Right lobe of liver (tissue), 6 donors: ENCODE measurements at regions not wholly inside any gene's neighbourhood (a gene's known extent, or its start where the extent isn't known, plus 50 kb on each side); places are given as distances from the start of the nearest gene placed in this dataset.
A peak's percentile ranks its signal among the peaks of the same experiment; 100 is the strongest.

Experiments
- ATAC-seq, 4 donors: fragments of 200-7000 bp; cut with Tn5 transposase; one replicate each; pipeline ENCODE4 v1.9.1; 2020; ENCODE audit warnings: mild to moderate bottlenecking in 4 of 4, moderate library complexity in 4 of 4
- DNase-seq, 3 donors: peaks; one replicate each; pipeline ENCODE4 v3.0.0-alpha.2; 2020
- H3K27ac ChIP-seq, 3 donors: fragments of 200-600 bp; one replicate each; pipeline ENCODE4 v1.8.0; 2022
- H3K27me3 ChIP-seq, 2 donors: fragments of 200-600 bp; one replicate each; pipeline ENCODE4 v1.8.0; 2022
- H3K36me3 ChIP-seq, 4 donors: fragments of 200-600 bp; sonication (generic) in 1 of 4; one replicate each; pipeline versions ENCODE4 v1.5.1 to v1.8.0; 2017 to 2022; ENCODE audit warnings: control low read depth in 1 of 4
- H3K4me1 ChIP-seq, 4 donors: fragments of 200-600 bp; sonication (generic) in 1 of 4; one replicate each; pipeline versions ENCODE4 v1.5.1 to v1.8.0; 2017 to 2022; ENCODE audit warnings: control low read depth in 1 of 4
- H3K4me3 ChIP-seq, 3 donors: fragments of 200-600 bp; one replicate each; pipeline ENCODE4 v1.8.0; 2022
- H3K9me3 ChIP-seq, 4 donors: fragments of 200-600 bp; sonication (generic) in 1 of 4; one replicate each; pipeline versions ENCODE4 v1.5.1 to v1.8.0; 2017 to 2022; ENCODE audit warnings: control low read depth in 1 of 4
- CTCF ChIP-seq, 4 donors: fragments of 200-600 bp in 3 of 4; fragments of 450-650 bp in 1 of 4; IDR thresholded peaks; one replicate each; pipeline versions ENCODE4 v1.5.1 to v1.8.0; 2016 to 2022; ENCODE audit warnings: antibody characterized with exemption in 4 of 4, mild to moderate bottlenecking in 2 of 4
- POLR2A ChIP-seq: fragments of 450-650 bp; IDR thresholded peaks from one replicate; pipeline ENCODE4 v1.6.1; 2017; ENCODE audit warnings: antibody characterized with exemption, mild to moderate bottlenecking
- WGBS: methylation state at CpG from one replicate; pipeline ENCODE4 v1.1.6; 2018; ENCODE audit warnings: low coverage, low lambda C conversion rate; ENCODE audit not compliant: insufficient coverage; ENCODE audit errors: missing lambda C conversion rate; 5-methylcytosine and 5-hydroxymethylcytosine counted together
- intact Hi-C, 2 donors: fragments of 100-400 bp; cut with DNase I; formaldehyde crosslinking; loops; one replicate each; pipeline versions ENCODE4 v1.11.2 to v1.14.1; 2022
- donor health status: DM: no; HTN: yes; CAD: no.
- donor health status: DM: no; HTN: no; CAD: no.
- donor health status: DM: no; HTN: no; CAD: no.
- donor health status: DM: no; HTN: yes; CAD: no.
- donor health status: DM: no; HTN: yes; CAD: no.

DNA sequence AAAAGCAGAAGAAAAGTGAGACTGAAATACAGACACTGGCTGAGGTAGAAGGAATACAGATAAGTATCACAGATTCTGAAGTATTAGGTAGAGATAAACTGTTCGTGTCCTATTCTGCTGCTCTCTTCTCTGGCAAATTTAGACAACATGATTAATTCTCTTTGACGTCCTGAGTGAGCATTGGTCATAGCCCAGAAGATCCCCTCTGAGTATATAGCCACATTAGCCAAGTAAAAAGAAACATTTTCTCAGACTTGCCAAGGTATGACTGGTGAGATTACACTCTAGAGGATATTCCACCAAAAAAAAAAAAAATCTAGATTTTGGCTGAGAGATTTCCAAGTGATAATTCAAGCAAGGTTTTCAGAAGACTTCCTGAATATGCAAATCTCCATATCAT is 111.4 kb upstream of the ALCAM start:
- WGBS, result 76% methylated on average over 2 of the region's 2 CpGs
- no peaks in the 10 kb centered on the region for H3K27me3 ChIP-seq
- intact Hi-C loops, result no loop called here
- no peaks in the 10 kb centered on the region for H3K9me3 ChIP-seq
- no peaks in the 10 kb centered on the region for H3K36me3 ChIP-seq
- TF ChIP-seq POLR2A (no peak), CTCF (IDR thresholded peaks at IDR 0.05) (no peak)
- no peaks in the 10 kb centered on the region for H3K4me1 ChIP-seq
- H3K27ac ChIP-seq, result no peak overlapping the region
- no peak for DNase-seq
- ATAC-seq, result no peak
- H3K4me3 ChIP-seq, result no peak overlapping the region

DNA sequence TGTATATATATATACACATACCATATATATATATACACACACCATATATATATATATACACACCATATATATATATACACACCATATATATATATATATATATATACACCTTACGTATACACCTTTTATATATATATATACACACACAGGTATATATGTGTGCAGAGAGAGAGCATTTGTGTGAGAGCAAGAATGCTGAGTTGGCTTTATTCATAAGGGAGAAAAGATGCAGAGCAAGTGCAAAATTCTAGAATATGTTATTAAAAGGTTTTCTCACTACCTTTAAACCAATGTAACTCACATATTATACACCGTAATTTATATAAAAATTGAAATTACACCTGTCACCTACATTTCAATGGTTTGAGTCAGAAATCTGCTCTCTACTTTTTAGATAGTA is 107.2 kb upstream of the ALCAM start:
- TF ChIP-seq CTCF (IDR thresholded peaks at IDR 0.05) (no peak), POLR2A (no peak)
- no peaks in the 10 kb centered on the region for H3K36me3 ChIP-seq
- 45% methylated on average over 2 of the region's 2 CpGs for WGBS
- no peak for ATAC-seq
- no peaks in the 10 kb centered on the region for H3K4me1 ChIP-seq
- H3K4me3 ChIP-seq, result no peak overlapping the region
- no peaks in the 10 kb centered on the region for H3K9me3 ChIP-seq
- intact Hi-C loops, result no loop called here
- no peak for DNase-seq
- no peak overlapping the region for H3K27ac ChIP-seq
- no peaks in the 10 kb centered on the region for H3K27me3 ChIP-seq

DNA sequence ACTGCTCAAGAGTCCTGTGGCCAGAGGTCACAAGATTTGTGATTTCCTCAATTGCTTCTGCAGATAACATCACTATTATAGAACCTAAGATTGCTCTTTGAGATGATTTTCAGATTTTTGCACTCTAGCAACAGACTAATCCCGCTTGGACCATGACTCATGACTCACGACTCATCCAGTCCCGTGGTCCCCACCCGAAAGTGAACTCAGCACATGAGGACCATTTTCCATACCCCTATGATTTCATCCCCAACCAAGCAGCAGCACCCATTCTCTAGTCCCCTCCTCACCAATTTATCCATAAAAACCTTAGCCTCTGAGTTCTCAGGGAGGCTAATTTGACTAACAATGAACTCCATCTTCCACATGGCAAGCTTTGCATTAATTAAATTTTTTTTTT is 106.3 kb upstream of the ALCAM start:
- Histone ChIP-seq H3K36me3 (no peaks in the 10 kb centered on the region), H3K27ac (no peak overlapping the region), H3K9me3 (no peaks in the 10 kb centered on the region), H3K4me1 (no peaks in the 10 kb centered on the region), H3K27me3 (no peaks in the 10 kb centered on the region), H3K4me3 (no peak overlapping the region)
- WGBS, result 80% methylated on average over 1 of the region's 4 CpGs
- intact Hi-C loops, result no loop called here
- no peak for ATAC-seq
- DNase-seq, result no peak
- TF ChIP-seq POLR2A (no peak), CTCF (IDR thresholded peaks at IDR 0.05) (no peak)

DNA sequence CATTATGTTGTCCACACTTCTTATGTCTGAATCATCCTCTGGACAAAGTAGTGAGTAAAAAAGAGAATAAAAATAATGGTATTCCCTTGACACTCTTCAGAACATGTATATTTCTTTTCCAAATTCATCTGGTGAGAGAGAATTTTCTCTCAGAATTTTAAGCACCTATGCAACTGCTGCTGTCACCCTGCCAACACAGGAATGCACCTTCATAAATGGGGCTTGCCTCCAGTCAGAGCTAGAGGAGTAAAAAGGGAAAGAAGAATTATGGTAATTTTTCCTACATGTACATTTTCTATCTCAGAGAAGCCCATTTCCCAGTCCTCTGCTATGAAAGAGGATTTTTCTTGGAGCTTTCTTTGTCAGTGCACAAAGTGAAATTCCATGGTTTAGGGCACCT is 92.2 kb upstream of the ALCAM start:
- ATAC-seq, result no peak
- DNase-seq, result no peak
- intact Hi-C loops, result no loop called here
- Histone ChIP-seq H3K9me3 (no peaks in the 10 kb centered on the region), H3K27ac (no peak overlapping the region), H3K4me1 (no peaks in the 10 kb centered on the region), H3K4me3 (no peak overlapping the region), H3K27me3 (no peaks in the 10 kb centered on the region), H3K36me3 (no peaks in the 10 kb centered on the region)
- TF ChIP-seq POLR2A (no peak), CTCF (IDR thresholded peaks at IDR 0.05) (no peak)

DNA sequence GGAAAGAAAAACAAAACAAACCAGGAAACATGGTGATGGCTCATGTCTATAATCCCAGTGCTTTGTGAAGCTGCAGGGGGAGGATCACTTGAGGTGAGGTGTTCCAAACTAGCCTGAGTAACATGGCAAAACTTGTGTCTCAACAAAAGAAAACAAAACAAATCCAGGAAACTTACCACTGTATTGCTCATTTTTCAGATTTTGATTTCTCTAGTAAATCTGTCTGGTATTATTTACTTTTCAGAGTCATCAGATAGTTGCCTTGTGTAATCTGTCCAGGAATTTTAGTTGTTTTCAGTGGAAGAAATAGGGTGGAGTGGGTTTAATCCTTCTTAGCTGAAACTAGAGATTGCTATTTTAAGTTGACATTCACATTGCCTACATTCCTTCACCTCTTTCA is 91.8 kb upstream of the ALCAM start:
- H3K36me3 ChIP-seq, result no peaks in the 10 kb centered on the region
- intact Hi-C loops, result no loop called here
- no peaks in the 10 kb centered on the region for H3K4me1 ChIP-seq
- DNase-seq (no peak), ATAC-seq (peak in 1 of 4 donors; percentile 41)
- H3K9me3 ChIP-seq, result no peaks in the 10 kb centered on the region
- H3K27ac ChIP-seq, result no peak overlapping the region
- no peak for TF ChIP-seq POLR2A
- TF ChIP-seq CTCF (IDR thresholded peaks at IDR 0.05), result no peak
- H3K4me3 ChIP-seq, result no peak overlapping the region
- H3K27me3 ChIP-seq, result no peaks in the 10 kb centered on the region
